NOMO-1 treated with DMSO at 0.1 percent for 48 hours (cell line): ENCODE measurements at regions not wholly inside any gene's neighbourhood (a gene's known extent, or its start where the extent isn't known, plus 50 kb on each side); places are given as distances from the start of the nearest gene placed in this dataset.
"Not testable (repeated sequence)": the region's sequence is repeated elsewhere in the genome, so short reads cannot be mapped to it uniquely, and the experiment has no call there.

Experiments
- DNase-seq: peaks from one replicate; lab custom pipeline; 2025; ENCODE audit not compliant: unreplicated experiment; lab: John Stamatoyannopoulos, UW

DNA sequence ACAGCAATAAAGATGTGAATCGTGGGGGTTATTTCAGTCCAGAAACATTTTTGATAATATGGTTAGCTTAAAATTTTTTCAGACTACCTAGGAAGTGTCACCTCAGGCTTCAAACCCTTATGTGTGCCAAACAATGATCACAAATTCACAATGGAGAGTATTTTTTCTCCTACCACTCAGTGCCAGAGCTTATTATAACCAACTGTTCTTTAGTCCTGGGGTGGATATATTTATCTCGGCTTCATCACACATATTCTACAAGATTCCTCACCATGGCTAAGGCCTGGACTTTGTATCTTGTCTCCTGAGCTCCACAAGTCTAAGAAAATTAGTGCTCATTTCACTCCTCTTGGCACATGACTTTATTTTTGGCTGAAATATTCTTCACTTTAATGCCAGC is 629.1 kb downstream of the RWDD3 start:
- no peak for DNase-seq

DNA sequence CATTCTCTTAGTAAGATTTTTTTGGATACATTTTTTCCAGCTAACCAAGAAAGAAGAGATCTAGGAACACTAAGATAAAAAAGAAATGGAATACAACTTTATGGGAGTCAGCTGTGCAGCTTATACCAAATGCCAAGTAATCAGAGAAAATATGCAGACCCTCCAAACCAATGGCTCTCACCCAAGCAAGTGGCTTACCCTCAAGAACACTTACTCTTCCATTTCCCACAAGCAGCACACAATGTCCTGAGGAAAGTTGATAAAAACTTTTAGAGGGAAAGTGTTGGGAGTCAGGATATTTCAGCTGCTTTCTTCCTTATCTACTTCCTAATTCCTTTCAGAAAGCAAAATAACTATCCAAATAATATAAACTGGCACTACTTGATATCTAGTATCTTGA is 631.8 kb downstream of the RWDD3 start:
- DNase-seq, result no peak

DNA sequence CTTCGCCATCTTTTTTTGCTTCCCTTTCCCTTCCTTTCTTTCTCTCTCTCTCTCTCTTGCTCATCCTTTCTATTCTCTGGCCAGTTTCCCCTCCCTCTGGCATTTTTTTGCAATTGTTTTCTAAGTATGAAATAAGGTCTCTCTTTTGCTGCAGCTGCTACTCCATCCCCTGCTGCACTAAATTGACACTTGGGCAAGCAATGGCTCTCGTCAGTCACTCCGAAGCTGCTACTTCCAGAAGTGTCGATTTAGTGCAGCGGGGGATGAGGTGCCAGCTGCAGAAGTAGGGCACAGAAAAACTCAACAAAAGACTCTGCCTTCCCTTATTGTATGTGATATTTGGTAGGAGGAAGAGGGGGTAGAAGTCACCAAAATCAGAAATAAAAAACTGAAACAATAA is 642.3 kb downstream of the RWDD3 start:
- DNase-seq, result no peak

GRCh38 chr1:95879498-95880050 is 645.6 kb downstream of the RWDD3 start:
- DNase-seq, result no peak

GRCh38 chr1:95888941-95889390 is 655.0 kb downstream of the RWDD3 start:
- DNase-seq, result no peak

DNA sequence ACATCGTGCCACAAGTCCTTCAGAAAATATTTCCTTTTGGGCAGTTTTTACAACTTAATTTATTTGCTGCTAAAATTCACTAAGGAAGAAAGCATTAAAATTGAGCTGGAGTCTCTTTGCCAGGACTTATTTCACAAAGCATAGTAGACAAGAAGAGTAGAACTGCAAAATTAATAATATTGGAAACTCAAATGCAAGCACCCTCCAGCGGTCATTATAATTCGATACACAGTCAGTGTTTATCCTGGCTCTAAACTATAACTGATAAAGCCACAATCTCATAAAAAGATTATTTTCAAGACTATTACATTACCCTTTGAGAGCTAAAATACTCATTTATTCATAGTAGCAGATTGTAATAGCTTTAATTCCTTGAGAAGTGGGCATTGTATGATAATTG is 655.4 kb downstream of the RWDD3 start:
- DNase-seq, result no peak

DNA sequence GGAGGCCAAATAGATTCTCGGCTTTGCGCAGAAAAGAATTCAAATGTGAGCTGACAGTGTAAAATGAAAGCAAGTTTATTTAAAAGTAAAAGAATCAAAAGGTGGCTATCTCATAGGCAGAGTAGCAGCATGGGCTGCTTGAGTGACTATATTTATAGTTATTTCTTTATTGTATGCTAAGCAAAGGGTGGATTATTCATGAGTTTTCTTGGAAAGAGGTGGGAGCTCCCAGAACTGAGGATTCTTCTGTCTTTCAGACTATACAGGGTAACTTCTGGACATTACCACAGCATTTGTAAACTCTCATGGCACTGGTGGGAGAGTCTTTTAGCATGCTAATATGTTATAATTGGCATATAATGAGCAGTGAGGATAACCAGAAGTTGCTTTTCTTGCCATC is 659.9 kb downstream of the RWDD3 start:
- DNase-seq, result no peak

GRCh38 chr1:95903060-95903459 is 669.0 kb downstream of the RWDD3 start:
- DNase-seq, result no peak

GRCh38 chr1:95905818-95906395 is 671.9 kb downstream of the RWDD3 start:
- DNase-seq, result no peak

DNA sequence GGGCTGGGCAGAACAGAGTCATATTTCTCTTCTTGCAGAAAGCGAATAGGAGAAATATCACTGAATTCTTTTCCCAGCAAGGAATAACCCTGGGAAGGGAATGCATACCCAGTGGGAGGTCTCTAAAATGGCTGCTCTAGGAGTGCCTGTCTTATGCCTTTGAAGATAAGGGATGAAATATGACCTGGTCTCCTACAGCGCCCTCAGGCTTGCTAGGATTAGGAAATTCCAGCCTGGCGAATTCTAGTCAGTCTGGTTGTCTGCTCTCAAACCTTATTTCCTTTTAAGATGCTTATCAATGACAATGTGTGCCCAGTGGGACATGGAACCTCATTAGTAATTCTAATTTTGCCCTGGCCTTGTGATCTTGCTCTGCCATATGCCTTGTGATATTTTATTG is 677.7 kb downstream of the RWDD3 start:
- DNase-seq, result not testable (repeated sequence)

- DNase-seq, result no peak
Measured at GRCh38 chr1:95916616-95917015, 682.6 kb downstream of the RWDD3 start.

- DNase-seq, result no peak
Measured at GRCh38 chr1:95924684-95925083, 690.7 kb downstream of the RWDD3 start.

DNA sequence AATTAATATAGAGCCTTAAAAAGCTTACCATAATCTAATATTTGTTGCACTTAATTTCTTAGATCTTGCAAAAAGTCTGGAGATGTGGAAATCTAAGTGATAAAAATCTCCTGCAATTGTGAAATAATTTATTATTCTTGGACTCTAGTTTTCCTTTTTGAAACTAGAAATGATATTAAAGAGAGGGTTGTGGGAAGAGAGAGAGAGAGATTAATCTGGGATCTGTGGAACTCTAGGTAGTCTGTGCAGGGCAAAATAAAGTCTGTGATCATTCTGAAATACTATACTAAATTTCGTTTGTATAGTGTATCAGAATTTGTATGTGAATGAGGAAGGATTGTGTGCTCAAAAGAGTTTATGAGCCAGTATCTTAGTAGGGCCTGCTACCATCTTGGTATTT is 692.3 kb downstream of the RWDD3 start:
- no peak for DNase-seq

GRCh38 chr1:95927061-95927460 is 693.1 kb downstream of the RWDD3 start:
- no peak for DNase-seq

DNA sequence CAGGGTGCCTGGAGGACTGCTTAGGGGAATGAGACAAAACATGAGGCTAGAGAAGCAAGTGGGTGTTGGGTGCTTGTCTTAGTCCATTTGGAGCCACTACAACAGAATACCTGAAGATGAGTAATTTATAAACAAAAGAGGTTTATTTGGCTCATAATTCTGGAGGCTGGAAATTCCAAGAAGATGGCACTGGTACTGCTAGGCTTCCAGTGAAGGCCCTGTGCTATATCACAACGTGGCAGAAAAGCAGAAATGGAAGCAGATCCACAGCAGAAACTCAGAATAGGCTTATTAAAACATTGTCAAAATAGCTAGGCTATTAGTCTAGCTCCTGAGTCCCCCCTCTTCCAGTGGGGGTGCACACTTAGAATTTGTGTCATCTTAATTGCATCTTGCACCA is 701.7 kb downstream of the RWDD3 start:
- DNase-seq, result no peak

GRCh38 chr1:95941121-95941798 is 707.2 kb downstream of the RWDD3 start:
- no peak for DNase-seq

DNA sequence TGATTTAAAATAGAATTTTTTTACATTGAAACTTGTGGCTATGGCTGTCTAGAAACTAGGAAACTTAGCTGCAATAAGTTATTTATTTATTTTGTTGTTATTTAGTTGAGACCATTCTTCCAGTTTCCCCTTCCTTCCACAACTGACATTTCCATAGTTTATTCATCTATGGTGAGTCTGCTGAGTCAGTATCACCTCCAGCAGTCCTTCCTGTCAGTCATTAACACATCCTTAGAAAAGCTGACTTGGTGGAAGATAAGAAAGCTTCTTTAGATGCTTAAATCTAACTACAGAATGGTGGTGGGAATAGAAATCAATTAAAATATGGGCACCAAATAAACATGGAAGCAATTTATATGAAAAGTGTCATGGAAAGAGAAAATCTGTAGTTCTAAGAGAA is 714.0 kb downstream of the RWDD3 start:
- no peak for DNase-seq

DNA sequence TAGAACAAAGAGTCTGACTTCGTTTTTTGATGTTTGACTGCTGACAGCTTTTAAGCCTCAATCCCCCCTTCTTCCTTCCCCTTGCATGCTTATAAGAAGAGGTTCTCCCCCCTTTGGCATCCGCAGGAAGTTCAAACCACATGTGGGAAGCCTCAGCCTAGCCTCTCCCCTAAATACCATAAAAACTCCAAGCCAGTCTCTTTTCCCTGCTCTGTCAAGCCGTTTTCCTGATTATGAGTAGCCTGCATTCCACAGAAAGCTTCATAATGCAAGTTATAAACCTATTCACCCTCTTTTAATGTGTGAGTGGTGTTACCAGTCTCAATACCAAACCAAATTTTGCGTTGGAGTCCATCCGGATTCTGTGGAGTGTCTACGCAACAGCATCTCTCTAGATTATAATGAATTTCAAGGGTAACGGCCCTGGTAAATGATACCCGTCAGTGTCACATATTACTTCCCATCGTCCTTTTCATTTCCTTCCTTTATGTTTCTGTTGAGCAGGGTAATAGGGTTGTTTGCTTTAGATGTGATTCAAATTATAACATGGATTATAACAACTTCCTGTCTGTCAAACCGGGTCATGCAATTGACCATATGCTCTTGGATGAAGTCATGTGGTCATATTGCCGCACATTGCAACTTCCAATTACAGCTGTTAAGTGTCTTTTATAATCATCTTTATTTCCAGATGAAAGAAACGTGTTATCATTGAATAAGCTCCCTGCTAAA is 717.5 kb downstream of the RWDD3 start:
- DNase-seq, result no peak

DNA sequence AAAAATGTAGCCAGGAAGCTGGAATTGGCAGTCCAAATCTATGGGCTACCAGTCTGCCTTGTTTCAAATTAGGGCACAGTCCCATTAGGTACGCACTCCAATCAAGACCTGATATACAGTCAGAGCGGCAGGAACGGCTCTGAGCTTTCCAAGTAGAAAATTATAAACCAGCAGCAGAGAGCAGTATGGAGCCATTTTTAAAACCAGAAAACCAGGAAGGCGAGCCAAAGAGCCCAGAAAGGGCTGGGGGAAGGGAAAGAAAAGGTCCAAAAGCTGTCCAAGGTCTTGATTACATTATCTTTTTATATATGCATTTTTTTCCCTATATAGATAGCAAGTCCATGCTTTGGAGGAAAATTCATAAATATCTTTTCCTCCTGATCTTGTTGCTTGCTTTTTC is 719.0 kb downstream of the RWDD3 start:
- no peak for DNase-seq

DNA sequence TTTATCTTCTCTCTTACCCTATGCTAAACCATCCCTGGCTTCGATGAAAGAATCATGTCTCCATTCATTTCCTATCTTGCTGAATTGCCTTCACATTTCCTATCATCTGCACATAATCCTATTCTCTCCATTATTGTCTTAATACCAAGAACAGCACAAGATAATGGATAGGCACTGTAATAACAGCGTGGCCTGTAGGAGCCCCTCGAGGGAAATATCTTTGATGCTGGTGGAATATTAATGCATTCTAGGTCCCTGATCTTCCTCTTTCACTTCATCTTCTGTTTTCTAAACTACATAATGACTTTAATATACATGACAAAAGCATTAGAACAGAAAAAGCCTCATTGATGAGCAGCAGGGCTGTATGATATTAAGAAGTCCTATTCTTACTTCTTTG is 720.6 kb downstream of the RWDD3 start:
- no peak for DNase-seq

DNA sequence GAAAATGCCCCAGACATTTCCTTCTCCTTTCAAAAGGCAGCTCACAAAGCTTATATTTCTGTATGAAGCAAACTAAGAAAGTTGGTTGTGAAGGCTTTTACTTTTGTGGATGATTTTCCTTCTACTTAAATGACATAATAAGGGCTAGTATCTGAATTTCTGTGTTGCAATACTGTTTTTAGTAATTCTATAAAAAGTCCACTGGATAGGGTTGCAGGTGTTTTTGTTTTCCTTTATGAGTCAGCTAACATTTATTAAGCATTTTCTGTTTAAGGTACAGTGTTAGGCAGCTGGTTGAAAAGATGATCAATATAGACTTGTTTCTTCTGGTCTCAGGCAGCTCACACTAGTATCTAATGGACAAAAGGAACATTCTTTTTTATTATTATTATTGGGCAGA is 722.2 kb downstream of the RWDD3 start:
- no peak for DNase-seq

GRCh38 chr1:95957748-95958147 is 723.7 kb downstream of the RWDD3 start:
- no peak for DNase-seq
